NAMALWA (cell line): ENCODE measurements at regions not wholly inside any gene's neighbourhood (a gene's known extent, or its start where the extent isn't known, plus 50 kb on each side); places are given as distances from the start of the nearest gene placed in this dataset.
"Not testable (repeated sequence)": the region's sequence is repeated elsewhere in the genome, so short reads cannot be mapped to it uniquely, and the experiment has no call there.

ENCODE experiments used
- DNase-seq: peaks from one replicate; pipeline ENCODE4 v3.0.0-alpha.2; 2015; ENCODE audit warnings: low spot score

DNA sequence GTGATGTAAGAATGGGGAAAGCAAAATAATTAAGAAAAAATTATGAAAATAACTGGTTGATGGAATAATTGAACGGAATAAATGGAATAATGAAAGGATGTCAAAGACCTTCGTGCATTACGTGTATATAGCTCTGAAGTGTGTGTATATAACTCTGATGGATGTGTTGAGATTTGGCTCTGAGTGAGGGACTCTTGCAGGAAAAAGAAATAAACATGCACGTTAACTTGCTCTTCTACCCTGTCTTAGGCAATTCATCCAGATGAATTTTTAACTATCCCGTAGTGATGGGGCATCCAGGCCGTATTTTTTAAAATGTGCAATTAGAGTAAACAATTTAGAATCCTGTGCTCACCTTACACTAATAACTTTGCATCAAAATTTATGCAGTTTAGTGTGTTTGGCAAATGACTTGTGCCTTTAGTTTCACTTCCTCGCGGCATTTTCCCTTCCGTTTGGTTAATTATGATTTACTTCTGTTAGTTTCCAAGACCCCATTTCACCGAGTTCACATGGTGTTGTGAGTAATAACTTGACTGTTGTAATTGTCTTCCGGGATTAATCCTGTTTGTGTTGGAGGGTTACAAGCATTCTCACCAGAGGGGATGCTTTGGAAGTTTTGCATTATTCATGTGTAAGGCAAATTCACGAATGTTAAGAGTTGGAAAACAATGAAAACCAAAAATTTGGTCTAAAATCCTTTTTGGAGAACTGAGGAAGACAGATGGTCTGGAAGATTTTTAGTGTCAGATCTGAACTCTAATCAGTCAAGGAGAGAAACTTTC lies 256.5 kb upstream of the FAT1 start:
- DNase-seq, result no peak

DNA sequence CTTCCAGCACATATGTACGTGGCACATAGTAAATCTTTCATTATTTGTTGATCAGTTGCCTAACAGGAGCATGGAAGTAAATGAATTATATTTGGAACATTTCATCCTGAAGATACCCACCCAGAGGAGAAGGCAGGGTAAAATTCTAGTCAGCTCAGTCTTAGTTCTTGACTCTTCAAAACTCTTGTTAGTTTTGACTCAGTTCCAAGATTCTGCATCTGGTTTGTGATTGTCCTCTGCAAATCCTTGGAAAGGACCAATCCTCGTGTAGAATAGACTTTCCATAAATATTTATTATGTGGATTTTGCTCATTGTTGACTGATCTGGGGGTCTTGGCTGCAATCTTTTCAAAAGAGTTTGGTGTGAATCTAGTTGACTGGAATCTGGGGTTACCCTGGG lies 257.5 kb upstream of the FAT1 start:
- DNase-seq, result no peak

DNA sequence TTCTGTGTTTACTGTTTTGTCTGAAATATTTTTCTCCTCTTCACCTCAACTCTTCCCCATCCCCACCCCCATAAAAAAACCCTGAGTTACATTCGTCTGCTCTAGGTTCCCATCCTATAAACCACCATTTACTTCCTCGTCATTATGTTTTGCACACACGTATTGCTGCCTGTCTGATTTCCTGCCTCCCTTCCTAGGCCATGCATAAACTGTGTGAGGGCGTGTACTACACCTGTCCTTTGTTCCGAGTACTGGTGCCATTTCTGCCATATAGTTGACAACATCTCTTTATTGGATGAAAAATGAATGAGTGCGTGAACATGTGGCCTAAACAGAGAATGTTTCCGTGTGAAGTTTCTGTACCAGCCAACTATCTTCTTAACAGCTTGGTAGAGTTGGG lies 258.5 kb upstream of the FAT1 start:
- no peak for DNase-seq

GRCh38 chr4:186984105-186984644 lies 260.5 kb upstream of the FAT1 start:
- DNase-seq, result no peak

DNA sequence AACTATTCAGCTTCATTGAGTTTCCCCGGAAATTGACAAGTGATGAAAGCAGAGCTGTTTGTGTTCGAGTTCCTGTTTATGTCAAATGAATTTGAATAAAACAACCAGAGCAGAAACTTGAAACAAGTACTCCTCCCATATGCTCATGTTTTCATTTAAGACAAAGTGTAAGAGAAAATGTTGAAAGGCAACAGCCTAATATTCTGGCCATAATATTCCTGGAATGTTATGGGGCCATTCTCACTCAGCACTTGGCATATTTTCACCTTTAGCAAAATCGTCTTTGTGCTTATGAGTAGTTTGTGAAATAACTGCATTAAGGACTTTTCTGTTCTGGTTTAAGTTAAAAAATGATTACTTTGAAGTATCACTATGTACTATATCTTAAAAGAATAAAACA lies 276.0 kb upstream of the FAT1 start:
- no peak for DNase-seq

- DNase-seq, result no peak
These were observed 276.6 kb upstream of the FAT1 start for GRCh38 chr4:187000281-187000680.

GRCh38 chr4:187002133-187002532 lies 278.5 kb upstream of the FAT1 start:
- DNase-seq, result not testable (repeated sequence)

DNA sequence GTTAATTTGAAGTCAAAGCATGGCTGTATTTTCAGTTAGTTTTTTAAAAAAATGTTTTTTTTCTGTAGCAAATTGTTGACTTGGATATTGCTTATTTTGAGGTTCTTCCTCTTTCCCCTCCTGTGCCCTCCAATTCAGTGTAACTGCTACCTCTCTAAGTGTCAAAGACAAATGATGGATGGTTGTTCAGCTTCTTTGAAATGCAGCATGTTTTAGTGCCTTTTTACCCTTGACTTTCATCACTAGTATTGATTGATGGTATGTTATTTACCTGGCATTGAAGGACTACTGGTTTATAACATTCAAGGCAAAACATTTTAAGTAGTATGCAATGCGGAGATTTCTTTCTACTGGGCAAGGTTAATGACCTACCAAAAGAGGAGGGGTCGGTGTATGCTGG lies 281.0 kb upstream of the FAT1 start:
- no peak for DNase-seq

GRCh38 chr4:187006189-187006618 lies 282.5 kb upstream of the FAT1 start:
- no peak for DNase-seq

- no peak for DNase-seq
These were observed 286.4 kb upstream of the FAT1 start for GRCh38 chr4:187010052-187010451.

GRCh38 chr4:187016101-187016500 lies 292.4 kb upstream of the FAT1 start:
- no peak for DNase-seq

DNA sequence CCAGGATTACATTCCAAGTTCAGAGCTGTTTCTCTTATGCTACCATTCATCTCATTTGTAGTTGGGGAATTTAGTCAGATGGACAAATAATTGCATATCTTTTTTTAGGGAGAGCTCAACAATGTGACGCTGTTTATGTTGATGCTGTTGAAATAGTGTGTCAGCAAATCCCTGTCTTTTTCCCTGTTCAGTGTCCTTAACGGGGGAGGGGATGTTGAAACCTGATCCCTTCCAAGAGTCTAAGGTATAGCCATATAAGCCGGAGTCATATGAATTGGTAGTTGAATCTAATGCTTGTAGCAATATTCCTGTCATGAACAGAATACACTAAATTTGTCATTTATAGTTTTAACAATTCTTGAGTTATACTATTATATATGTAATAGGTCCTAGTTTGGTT lies 293.5 kb upstream of the FAT1 start:
- DNase-seq, result no peak

GRCh38 chr4:187019896-187020295 lies 296.2 kb upstream of the FAT1 start:
- no peak for DNase-seq

DNA sequence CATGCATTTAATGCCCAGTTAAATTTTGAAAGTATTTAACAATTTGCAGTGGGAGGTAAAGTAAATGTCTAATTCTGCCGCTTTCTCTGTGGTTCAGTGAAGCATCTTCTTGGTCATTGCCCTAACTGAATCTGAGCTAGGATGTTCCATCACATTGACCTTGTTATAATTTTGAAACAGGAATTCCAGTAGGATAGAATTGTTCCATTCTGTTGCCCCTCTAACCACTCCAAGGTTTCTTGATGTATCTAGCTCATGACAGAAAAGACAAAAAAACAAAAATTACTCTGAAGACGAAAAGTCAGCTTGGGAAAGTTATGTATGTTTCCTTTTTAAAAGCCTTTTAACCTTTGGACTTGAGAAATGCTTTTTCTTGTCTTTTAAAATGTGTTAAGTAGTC lies 297.0 kb upstream of the FAT1 start:
- no peak for DNase-seq

DNA sequence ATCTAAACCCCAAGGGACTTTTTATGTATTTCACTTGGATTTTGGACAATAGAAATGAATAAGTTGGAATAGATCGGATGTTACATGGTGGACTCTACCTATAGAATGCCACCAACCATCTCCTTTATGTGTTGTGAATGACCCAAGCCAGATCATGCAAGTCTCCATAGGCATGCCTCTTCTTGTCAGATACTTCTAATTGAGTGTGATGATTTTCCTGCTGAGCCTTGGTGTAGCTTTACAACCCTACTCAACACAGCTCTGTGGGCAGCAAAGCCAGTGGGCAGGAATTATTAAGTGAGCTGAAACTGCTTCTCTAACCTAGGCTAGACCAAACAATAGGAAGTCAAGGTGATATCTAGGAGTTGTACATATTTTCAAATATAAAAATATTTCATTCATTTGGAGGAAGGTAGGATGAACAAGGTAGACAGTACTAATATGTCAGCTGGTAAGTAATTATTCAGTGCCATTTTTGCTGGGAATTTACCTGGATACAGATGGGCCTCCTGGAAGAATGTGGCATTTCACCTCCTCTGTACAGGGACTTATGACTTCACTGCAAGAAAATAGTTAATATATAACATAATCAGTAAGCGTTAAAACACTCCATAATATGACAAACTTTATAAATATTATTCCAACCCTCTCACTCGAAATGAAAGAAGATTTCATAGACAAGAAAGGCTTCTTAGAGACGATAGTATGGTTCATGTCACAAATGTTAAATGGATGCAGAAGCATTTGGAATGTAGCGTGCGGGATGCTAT lies 298.0 kb upstream of the FAT1 start:
- DNase-seq, result no peak

GRCh38 chr4:187027272-187027671 lies 303.6 kb upstream of the FAT1 start:
- DNase-seq, result no peak

GRCh38 chr4:187042251-187042650 lies 318.6 kb upstream of the FAT1 start:
- DNase-seq, result no peak

DNA sequence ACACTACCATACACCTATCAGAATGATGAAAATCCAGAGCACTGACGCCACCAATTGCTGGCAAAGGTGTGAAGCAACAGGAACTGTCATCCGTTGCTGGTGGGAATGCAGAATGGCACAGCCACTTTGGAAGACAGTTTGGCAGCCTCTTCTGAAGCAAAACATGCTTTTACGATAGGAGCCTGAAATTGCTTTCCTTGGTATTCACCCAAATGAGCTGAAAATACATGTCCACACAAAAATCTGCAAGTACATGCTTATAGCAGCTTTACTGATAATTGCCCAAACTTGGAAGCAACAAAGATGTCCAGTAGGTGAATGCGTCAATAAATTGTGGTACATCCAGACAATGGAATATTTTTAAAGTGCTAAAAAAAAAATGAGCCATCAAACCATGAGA lies 322.8 kb upstream of the FAT1 start:
- no peak for DNase-seq

DNA sequence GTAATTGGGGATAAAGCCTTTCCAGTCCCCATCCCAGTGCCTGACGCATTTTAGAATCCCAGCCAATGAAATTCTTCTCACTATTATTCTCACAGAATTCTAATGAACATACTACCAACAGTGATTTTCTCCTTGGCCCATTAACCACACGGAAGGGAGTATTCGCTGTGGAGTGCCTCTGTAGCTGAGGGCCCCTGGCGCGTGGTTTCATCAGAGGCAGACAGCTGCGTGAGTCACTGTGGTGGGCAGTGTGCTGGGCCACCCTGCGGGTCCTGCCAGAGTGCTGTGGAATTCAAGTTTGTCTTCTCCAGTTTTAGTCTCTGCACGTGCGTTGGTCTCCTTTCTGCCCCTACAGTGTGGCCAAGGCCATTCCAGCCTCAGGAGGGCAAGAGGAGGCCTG lies 335.4 kb upstream of the FAT1 start:
- DNase-seq, result no peak

- DNase-seq, result no peak
These were observed 336.2 kb upstream of the FAT1 start for GRCh38 chr4:187059895-187060294.

- DNase-seq, result no peak
These were observed 336.9 kb upstream of the FAT1 start for GRCh38 chr4:187060551-187060950.

DNA sequence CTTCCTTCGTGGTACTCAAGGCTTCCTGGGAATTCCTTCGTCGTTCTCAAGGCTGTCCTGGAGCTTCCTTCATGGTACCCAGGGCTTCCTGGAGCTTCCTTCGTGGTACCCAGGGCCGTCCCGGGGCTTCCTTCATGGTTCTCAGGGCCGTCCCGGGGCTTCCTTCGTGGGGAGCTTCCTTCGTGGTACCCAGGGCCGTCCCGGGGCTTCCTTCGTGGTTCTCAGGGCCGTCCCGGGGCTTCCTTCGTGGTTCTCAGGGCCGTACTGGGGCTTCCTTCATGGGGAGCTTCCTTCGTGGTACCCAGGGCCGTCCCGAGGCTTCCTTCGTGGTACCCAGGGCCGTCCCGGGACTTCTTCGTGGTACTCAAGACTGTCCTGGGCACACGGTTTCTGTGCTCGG lies 339.6 kb upstream of the FAT1 start:
- DNase-seq, result no peak

- DNase-seq, result no peak
These were observed 340.4 kb upstream of the FAT1 start for GRCh38 chr4:187064033-187064432.
